ENCODE measurements at regions not wholly inside any gene's neighbourhood (a gene's known extent, or its start where the extent isn't known, plus 50 kb on each side); places are given as distances from the start of the nearest gene placed in this dataset.

- Histone ChIP-seq H3K4me3 (no peak overlapping the region), H3K9me3 (no peaks in the 10 kb centered on the region), H3K27ac (no peak overlapping the region), H3K27me3 (no peaks in the 10 kb centered on the region), H3K36me3 (no peaks in the 10 kb centered on the region), H3K4me1 (peaks cover 0 to 17% (median 7%) of the 10 kb centered on the region in 12 donors)
- 78 to 88% (median 84%) methylated on average over 7 to 8 of the region's 8 CpGs for WGBS, 4 donors
- DNase-seq (no peak), ATAC-seq (no peak)
- intact Hi-C loops (cut with DNase I) = no loop called here
- TF ChIP-seq POLR2A (IDR thresholded peaks at IDR 0.05) (no peak), CTCF (IDR thresholded peaks at IDR 0.05) (no peak)
These were observed 81.1 kb upstream of the BTG3 start for GRCh38 chr21:17693801-17694200.

- 58 to 79% (median 73%) methylated on average over 1 of the region's 1 CpG for WGBS, 4 donors
- H3K36me3 ChIP-seq = no peaks in the 10 kb centered on the region
- H3K27me3 ChIP-seq = no peaks in the 10 kb centered on the region
- no peak for DNase-seq
- H3K9me3 ChIP-seq = peaks cover 0 to 4% (median 0%) of the 10 kb centered on the region in 12 donors
- TF ChIP-seq CTCF (IDR thresholded peaks at IDR 0.05) (no peak), POLR2A (IDR thresholded peaks at IDR 0.05) (no peak)
- no peak overlapping the region for H3K27ac ChIP-seq
- no peak for ATAC-seq
- intact Hi-C loops (cut with DNase I) = no loop called here
- no peak overlapping the region for H3K4me3 ChIP-seq
- peaks cover 0 to 20% (median 8%) of the 10 kb centered on the region in 12 donors for H3K4me1 ChIP-seq
These were observed 77.4 kb upstream of the BTG3 start for GRCh38 chr21:17690078-17690494.

GRCh38 chr21:17688912-17689874 is 76.5 kb upstream of the BTG3 start:
- ATAC-seq (peak in 2 of 4 donors; percentile 45 to 52), DNase-seq (peak; percentile 33 to 61 (median 44))
- WGBS, 4 donors = 50 to 62% (median 57%) methylated on average over 11 to 13 of the region's 13 CpGs
- peak in 6 of 12 donors; percentile 17 to 33 (median 24) for TF ChIP-seq CTCF (IDR thresholded peaks at IDR 0.05)
- TF ChIP-seq POLR2A (IDR thresholded peaks at IDR 0.05) = no peak
- intact Hi-C loops (cut with DNase I) = loop anchor here in 6 of 10 donors (5.0 to 10.0 kb wide), 4 partner anchors 38 to 233 kb away; no protein-coding TSS in a partner anchor
- H3K27ac ChIP-seq = no peak overlapping the region
- H3K9me3 ChIP-seq = peaks cover 0 to 4% (median 0%) of the 10 kb centered on the region in 12 donors
- H3K36me3 ChIP-seq = no peaks in the 10 kb centered on the region
- peaks cover 0 to 20% (median 8%) of the 10 kb centered on the region in 12 donors for H3K4me1 ChIP-seq
- no peaks in the 10 kb centered on the region for H3K27me3 ChIP-seq
- H3K4me3 ChIP-seq = no peak overlapping the region

GRCh38 chr21:17682924-17683323 is 70.2 kb upstream of the BTG3 start:
- H3K36me3 ChIP-seq = no peaks in the 10 kb centered on the region
- intact Hi-C loops (cut with DNase I) = loop anchor here in 4 of 10 donors (10.0 kb wide), 2 partner anchors 112 to 142 kb away; no protein-coding TSS in a partner anchor
- ATAC-seq = no peak

More at GRCh38 chr21:17682924-17683323, 70.2 kb upstream of the BTG3 start:
- H3K4me1 ChIP-seq = no peaks in the 10 kb centered on the region
- peaks cover 0 to 4% (median 0%) of the 10 kb centered on the region in 12 donors for H3K9me3 ChIP-seq
- DNase-seq = no peak
- no peaks in the 10 kb centered on the region for H3K27me3 ChIP-seq
- no peak for TF ChIP-seq CTCF (IDR thresholded peaks at IDR 0.05)
- TF ChIP-seq POLR2A (IDR thresholded peaks at IDR 0.05) = no peak
- no peak overlapping the region for H3K4me3 ChIP-seq
- WGBS, 4 donors = 68 to 80% (median 77%) methylated on average over 2 of the region's 2 CpGs
- H3K27ac ChIP-seq = no peak overlapping the region
